ENCODE measurements at regions not wholly inside any gene's neighbourhood (a gene's known extent, or its start where the extent isn't known, plus 50 kb on each side); places are given as distances from the start of the nearest gene placed in this dataset.

DNA sequence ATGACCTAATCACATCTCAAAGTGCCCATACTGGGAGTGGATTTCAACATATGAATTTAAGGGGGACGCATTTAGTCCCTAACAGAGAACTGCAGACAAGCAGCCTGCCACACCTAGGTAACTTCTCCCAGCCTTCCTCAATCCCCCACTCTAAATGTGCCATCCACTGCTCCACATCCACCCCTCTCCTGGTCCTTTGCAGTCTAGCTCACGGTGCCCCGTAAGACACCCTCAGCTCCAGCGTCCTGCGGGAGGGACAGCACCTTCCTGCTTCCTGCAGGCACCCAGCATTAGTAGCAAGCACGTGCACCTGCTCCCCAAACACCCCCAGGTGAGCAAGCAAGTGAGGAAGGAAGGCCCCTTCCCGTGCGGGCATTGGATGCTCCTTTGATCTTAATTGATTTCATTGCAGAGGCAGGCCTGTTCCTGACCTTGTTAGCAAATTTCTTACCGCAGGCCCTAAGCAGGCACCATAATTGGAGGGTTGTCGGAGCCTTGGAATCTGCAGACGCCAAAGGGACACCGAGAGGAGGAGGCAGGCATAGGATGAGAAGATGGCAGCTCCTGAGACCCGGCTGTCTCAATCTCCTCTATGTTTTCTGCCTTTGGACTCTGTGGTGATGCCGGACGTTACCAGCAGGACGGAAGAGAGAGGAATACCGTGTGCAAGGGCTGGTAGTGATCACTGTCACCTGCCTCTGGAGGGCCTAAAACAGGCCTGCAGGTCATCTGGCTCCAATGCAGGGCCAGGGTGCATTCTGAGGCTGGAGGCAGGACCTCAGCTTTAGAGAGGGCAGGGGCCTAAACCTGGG, 75.8 kb upstream of the CHST15 start:
- TF ChIP-seq, protein P1, sequence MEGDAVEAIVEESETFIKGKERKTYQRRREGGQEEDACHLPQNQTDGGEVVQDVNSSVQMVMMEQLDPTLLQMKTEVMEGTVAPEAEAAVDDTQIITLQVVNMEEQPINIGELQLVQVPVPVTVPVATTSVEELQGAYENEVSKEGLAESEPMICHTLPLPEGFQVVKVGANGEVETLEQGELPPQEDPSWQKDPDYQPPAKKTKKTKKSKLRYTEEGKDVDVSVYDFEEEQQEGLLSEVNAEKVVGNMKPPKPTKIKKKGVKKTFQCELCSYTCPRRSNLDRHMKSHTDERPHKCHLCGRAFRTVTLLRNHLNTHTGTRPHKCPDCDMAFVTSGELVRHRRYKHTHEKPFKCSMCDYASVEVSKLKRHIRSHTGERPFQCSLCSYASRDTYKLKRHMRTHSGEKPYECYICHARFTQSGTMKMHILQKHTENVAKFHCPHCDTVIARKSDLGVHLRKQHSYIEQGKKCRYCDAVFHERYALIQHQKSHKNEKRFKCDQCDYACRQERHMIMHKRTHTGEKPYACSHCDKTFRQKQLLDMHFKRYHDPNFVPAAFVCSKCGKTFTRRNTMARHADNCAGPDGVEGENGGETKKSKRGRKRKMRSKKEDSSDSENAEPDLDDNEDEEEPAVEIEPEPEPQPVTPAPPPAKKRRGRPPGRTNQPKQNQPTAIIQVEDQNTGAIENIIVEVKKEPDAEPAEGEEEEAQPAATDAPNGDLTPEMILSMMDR (conservative IDR thresholded peaks at IDR 0.05; ENCODE audit: low read depth in 2 of 2): no peak
- TF ChIP-seq, protein P2, sequence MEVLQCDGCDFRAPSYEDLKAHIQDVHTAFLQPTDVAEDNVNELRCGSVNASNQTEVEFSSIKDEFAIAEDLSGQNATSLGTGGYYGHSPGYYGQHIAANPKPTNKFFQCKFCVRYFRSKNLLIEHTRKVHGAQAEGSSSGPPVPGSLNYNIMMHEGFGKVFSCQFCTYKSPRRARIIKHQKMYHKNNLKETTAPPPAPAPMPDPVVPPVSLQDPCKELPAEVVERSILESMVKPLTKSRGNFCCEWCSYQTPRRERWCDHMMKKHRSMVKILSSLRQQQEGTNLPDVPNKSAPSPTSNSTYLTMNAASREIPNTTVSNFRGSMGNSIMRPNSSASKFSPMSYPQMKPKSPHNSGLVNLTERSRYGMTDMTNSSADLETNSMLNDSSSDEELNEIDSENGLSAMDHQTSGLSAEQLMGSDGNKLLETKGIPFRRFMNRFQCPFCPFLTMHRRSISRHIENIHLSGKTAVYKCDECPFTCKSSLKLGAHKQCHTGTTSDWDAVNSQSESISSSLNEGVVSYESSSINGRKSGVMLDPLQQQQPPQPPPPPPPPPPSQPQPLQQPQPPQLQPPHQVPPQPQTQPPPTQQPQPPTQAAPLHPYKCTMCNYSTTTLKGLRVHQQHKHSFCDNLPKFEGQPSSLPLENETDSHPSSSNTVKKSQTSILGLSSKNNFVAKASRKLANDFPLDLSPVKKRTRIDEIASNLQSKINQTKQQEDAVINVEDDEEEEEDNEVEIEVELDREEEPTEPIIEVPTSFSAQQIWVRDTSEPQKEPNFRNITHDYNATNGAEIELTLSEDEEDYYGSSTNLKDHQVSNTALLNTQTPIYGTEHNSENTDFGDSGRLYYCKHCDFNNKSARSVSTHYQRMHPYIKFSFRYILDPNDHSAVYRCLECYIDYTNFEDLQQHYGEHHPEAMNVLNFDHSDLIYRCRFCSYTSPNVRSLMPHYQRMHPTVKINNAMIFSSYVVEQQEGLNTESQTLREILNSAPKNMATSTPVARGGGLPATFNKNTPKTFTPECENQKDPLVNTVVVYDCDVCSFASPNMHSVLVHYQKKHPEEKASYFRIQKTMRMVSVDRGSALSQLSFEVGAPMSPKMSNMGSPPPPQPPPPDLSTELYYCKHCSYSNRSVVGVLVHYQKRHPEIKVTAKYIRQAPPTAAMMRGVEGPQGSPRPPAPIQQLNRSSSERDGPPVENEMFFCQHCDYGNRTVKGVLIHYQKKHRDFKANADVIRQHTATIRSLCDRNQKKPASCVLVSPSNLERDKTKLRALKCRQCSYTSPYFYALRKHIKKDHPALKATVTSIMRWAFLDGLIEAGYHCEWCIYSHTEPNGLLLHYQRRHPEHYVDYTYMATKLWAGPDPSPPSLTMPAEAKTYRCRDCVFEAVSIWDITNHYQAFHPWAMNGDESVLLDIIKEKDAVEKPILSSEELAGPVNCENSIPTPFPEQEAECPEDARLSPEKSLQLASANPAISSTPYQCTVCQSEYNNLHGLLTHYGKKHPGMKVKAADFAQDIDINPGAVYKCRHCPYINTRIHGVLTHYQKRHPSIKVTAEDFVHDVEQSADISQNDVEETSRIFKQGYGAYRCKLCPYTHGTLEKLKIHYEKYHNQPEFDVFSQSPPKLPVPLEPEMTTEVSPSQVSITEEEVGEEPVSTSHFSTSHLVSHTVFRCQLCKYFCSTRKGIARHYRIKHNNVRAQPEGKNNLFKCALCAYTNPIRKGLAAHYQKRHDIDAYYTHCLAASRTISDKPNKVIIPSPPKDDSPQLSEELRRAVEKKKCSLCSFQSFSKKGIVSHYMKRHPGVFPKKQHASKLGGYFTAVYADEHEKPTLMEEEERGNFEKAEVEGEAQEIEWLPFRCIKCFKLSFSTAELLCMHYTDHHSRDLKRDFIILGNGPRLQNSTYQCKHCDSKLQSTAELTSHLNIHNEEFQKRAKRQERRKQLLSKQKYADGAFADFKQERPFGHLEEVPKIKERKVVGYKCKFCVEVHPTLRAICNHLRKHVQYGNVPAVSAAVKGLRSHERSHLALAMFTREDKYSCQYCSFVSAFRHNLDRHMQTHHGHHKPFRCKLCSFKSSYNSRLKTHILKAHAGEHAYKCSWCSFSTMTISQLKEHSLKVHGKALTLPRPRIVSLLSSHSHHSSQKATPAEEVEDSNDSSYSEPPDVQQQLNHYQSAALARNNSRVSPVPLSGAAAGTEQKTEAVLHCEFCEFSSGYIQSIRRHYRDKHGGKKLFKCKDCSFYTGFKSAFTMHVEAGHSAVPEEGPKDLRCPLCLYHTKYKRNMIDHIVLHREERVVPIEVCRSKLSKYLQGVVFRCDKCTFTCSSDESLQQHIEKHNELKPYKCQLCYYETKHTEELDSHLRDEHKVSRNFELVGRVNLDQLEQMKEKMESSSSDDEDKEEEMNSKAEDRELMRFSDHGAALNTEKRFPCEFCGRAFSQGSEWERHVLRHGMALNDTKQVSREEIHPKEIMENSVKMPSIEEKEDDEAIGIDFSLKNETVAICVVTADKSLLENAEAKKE (CRISPR knock-in tag; IDR thresholded peaks at IDR 0.05): no peak
- no peak for TF ChIP-seq CREB1 (CRISPR knock-in tag; IDR thresholded peaks at IDR 0.05; ENCODE audit: low read depth)
